Stimulated activated CD4-positive, alpha-beta T cell treated with anti-CD3 and anti-CD28 coated beads, Interleukin-4, amount 100 ng/mL, for 1 hour (primary cell): ENCODE measurements at regions not wholly inside any gene's neighbourhood (a gene's known extent, or its start where the extent isn't known, plus 50 kb on each side); places are given as distances from the start of the nearest gene placed in this dataset.

Experiments
- DNase-seq: peaks from one replicate; pipeline ENCODE4 v3.0.0-alpha.2; 2020

DNA sequence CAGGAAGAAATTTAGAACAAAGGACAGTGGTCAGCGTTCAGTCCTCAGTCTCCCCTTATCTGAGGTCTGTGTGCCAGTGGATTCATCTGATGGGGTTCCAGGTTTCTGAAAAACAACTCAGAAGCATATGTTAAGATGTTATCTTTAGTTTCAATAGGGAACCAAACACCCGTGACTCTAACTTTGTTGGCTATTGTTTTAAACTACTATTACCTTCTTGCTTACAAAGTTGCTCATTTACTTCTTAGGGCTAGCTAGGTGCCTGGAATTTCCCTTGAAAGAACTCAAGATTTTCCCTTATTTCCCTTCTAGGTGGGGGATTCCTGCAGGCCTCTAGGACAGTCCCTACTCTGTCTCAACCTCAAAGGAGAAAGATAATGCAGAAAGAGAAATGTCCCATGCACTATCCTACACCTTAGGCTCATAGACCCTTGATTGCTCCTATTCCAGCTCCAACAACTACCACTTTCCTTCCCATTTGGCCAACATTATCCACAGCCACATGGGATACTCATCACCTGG is 192.5 kb upstream of the LYZL1 start:
- DNase-seq: no peak

- DNase-seq: no peak
These were observed 190.4 kb upstream of the LYZL1 start for GRCh38 chr10:29098423-29098822.

DNA sequence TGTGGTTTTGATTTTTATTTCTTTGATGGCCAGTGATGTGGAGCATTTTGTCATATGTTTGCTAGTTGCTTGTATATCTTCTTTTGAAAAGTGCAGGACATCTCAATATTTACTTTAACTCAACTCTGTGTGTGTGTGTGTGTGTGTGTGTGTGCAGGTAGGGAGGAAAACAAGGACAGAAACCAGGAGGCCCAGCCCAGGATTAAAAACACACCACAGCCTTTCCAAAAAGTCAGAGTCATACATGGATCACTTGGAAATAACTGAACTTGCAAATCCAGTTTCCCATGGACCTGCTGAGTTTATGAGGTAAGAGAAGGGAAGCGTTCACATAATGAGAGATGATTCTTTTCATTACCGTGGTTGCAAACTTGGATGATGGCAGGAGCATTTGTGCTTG is 189.9 kb upstream of the LYZL1 start:
- no peak for DNase-seq

GRCh38 chr10:29099415-29099814 is 189.5 kb upstream of the LYZL1 start:
- no peak for DNase-seq

DNA sequence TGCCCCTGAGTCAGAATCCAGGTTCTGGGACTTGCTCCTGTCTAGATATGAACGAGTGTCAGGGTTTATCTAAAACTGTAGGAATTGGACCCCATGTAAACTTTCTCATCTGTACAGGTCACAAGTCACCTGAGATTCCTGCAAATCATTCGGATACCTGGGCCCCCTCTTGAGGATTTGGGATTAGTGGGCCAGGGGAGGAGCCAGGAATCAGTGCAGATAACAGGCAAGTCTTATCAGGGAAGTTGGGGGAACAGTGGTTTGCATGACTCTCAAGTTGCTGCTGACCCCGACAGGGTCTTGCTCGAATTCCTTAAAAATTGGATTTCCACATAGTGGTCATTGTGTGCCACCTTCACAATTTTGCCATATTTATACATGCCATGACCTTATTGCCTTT is 188.4 kb upstream of the LYZL1 start:
- no peak for DNase-seq

DNA sequence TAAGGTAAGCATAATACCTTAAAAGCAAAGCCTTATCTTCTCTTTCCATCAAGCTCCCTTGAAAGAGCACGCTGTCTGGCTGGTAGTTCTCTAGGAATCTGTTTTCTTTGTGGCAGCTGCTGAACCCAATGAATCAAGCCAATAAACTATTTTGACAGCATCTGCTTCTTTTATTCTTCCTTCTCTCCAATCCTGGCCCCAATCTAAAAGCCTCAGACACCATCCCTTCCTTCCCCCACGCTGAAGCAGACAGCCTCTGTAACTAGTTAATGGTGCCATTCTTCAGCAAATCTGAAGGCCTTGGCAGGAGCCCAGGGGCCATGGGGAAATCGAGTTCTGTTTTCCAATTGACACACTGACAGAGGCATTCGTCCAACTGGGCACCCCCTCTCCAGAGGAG is 186.6 kb upstream of the LYZL1 start:
- DNase-seq: no peak

DNA sequence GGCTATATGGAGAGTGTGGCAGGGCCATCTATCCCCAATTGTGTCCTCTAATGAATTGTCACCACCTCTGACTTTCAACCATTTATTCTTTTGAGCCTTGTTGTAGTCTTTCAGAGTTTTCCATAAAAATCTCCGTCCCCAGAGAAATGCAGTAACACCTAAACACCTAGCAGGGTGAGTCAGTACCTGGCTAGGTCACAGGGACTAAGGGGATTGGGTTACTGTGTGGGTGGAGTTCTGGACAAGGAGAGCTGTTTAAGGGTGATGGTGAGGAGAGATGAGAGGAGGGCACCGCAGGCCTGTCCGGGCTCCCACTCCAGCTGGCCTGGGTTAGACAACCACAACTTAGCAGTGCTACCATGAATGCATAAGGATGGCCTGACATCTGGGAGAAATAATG is 186.2 kb upstream of the LYZL1 start:
- DNase-seq: no peak

DNA sequence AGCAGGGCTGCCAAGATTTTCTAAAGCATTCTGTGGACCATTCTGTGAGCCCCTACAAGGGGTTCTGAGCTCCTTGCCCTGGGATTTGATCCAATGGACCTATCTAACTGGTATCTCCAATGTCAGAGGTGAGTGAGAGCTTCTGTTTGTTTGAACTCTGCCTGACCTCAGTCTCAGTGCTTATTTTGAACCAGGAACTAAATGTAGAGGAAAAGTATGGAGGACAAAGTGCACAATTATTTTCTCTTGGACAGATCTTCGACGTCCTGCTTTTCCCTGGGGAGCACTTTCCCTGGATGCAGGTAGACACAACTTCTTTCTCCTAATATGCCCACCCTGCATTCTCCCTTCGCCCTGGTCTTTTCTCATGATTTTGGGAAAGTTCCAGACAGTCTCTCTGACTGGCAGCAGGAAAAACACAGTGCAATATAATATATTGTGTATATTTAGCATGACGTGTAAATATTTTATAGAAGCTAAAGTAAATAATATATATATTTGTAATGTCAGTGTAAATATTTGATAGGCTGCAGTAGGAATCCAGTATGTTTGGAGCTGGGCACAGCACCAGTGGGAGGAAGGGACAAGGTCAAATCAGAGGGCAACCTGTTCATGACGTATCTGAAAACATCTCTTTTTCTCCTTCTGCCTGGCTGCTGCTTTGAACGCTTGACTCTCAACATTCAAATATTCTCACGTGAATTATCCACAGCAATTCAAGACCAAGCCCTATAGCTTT is 184.0 kb upstream of the LYZL1 start:
- DNase-seq: no peak

GRCh38 chr10:29105516-29106215 is 183.2 kb upstream of the LYZL1 start:
- no peak for DNase-seq

DNA sequence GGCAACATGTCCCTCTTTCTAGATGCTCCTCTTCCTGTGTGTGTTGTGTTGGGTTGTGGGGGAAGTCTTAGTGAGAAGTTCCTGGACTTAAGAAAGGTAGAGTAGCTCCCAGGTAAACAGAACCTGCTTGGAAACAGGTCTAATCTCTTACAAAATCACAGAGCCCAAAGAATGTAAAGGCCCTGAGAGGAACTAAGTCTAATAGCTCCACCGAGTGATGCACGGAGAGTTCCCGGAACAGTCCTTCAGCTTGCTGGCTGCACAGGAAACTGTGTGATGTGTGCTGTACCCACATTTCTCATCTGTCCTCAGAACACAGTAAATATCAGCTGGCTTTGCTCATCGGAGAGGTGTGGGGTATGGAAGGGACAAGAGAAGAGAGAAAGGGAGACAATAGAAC is 182.6 kb upstream of the LYZL1 start:
- DNase-seq: no peak

GRCh38 chr10:29107866-29108498 is 180.9 kb upstream of the LYZL1 start:
- DNase-seq: no peak

- DNase-seq: no peak
These were observed 178.9 kb upstream of the LYZL1 start for GRCh38 chr10:29109707-29110571.

- DNase-seq: no peak
These were observed 175.8 kb upstream of the LYZL1 start for GRCh38 chr10:29112827-29113615.

DNA sequence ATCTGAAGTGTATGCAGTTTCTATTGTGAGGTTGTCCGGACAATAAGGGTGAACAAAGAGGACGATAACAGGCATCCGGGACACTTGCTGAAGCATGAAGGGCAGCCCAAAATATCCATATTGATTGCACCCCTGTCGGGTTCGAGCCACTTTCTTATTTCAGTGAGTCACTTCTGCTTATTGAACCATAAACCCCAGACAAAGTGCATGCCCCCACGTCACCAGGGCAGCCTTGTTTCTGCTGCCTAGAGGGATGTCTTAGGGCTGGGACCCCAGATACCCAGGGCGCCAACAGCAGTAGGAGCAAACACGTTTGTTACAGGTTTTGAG is 175.3 kb upstream of the LYZL1 start:
- DNase-seq: no peak

DNA sequence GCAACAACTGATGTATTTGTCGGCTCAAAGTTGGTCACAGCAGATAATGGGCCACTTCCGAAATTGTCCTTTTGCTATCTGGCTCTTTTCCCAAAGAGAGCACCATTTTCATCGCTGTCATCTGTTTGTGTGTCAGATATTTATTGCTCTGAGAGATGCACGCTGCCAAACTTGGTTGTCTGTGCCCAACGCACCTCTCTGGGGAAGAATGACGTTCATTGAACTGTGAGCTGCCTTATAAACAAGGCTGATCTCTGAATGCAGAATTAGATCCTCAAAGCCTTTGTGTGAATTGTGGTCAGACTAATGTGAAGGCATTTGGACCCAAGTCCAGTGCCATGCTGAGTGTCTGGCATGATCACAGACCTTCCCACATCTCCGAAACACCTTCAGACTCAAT is 174.7 kb upstream of the LYZL1 start:
- DNase-seq: no peak

DNA sequence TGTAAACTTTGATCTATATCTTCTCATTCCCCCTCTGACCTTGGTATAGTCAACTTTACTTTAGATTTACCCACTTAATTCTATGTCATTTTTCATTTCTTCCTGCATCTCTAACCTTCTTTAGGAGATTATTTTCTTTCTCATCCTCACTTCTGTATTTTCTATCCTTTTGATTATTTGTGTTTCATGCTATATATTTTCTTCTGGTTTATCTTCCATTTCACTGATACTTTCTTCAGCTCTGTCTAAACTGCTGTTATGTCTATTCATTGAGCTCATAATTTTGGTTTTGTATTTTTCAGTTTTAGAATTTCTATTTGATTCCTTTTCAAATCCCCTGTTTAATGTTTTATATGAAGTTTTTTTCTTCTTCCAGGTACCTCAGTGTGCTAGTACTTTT is 171.1 kb upstream of the LYZL1 start:
- no peak for DNase-seq

GRCh38 chr10:29119374-29119773 is 169.5 kb upstream of the LYZL1 start:
- no peak for DNase-seq

DNA sequence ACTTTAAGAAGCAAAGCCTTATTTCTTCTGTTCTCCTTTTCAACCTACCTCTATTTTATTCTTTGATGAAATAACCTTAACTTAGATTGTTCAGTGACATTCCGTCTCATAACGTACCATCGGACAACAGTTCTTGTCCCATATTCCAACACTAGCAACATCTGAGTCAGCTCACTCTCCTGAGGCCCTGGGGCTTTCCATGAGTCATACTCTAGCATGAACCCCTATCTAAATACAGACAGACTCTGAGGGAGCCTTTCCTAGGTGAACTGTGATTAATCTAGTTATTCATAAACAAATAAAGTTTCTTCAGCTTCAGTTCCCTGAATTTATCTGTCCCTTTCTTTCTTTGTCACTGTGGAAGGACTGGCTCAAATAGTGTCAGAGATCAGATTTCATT is 168.7 kb upstream of the LYZL1 start:
- DNase-seq: no peak

DNA sequence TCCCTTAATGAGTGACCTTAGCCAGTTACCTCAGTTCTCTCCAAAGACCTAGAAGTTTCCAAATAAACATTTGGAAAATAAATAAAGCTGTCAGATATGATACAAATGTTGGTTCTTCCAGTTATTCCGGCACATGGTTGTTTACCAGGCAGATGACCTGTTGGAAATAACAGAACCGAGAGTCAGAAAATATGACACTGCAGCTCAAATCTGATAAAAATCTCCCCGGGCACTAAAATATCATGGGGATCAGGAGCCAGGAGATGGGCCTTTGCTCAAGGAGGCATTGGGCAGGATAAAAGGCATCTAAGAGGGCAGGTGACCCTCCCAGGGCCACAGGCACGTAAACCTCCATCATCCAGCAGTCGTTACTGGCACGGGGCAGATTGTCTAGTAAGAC is 164.0 kb upstream of the LYZL1 start:
- no peak for DNase-seq

DNA sequence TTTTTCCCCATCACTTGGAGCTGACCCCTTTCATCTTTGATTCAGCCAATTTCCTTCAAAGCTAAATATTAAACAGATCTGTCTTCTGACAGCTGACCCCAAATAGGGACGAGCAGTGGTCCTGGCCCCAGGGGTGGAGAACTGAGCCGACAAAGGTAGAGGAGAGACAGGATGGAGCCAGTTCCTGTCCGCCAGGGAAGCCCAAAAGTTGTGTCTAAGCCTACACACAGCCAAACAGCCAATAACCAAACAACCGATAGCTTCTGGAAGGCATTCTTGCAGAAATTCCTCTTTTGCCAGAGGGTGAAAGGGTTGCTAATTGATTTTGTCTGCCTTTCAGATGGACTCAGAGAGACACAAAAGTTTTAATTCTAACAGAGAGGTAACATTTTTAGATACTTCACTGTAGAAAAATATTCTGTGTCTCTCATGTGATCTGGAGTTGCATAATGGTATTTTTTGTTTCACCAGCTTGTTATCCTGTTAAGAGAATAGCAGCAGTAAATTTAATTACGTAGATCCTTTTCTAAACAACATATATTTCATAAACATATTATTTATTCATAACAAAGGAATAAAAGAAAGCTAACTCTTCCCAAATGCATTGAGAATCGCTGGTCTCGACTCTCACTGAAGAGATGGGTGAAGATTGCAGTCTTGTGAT is 161.7 kb upstream of the LYZL1 start:
- no peak for DNase-seq

- DNase-seq: no peak
These were observed 161.1 kb upstream of the LYZL1 start for GRCh38 chr10:29127731-29128130.

GRCh38 chr10:29130190-29130673 is 158.6 kb upstream of the LYZL1 start:
- no peak for DNase-seq
